ENCODE measurements at regions not wholly inside any gene's neighbourhood (a gene's known extent, or its start where the extent isn't known, plus 50 kb on each side); places are given as distances from the start of the nearest gene placed in this dataset.
"Not testable (repeated sequence)": the region's sequence is repeated elsewhere in the genome, so short reads cannot be mapped to it uniquely, and the experiment has no call there.

DNA sequence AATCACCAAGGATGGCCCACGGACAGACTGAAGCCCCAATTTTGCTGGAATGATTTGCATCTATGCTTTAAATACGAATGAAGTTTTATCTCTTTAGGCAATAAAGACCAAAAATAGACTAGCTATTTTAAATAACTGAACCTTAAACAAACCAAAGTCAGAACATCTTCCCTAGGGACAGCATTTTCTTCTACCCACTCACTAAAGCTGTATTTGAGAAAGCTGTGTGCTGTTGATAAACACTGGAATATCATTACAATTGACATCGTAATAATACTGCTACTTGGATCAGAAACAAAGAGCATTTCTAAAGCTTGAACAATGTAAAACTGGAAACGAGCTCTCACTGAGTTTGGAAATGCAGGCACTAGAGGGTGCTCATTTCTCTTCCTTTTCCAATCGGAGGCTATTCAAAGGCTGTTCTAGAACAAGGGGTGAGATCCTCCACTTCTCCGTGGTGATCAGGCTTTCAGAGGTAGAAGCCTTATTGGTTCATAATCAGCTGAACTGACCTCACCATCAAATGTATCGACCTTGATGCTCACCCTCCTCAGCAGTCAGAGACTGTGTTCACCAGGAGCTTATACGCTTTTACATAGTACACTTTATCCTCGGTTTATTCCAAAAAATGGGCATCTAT is 225.3 kb upstream of the PRSS1 start:
- no peak for DNase-seq

DNA sequence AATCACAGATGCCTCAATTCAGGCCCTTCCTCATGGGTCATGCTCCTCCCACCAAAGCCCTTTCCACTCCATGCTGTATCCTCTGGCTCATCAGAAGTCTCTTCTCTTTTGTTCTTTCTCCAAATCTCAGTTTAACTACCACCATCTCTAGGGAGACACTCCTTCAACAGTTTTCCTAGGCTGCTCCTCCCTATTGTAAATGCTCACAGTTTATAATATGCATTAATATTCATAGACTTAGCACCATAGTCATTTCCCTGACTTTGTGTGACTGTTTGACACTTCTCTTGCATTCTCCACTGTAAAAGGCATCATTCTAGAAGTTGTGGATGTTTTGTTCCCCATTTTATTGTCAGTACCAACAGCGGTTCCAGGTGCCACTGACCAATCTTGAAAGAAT is 226.5 kb upstream of the PRSS1 start:
- DNase-seq = no peak

DNA sequence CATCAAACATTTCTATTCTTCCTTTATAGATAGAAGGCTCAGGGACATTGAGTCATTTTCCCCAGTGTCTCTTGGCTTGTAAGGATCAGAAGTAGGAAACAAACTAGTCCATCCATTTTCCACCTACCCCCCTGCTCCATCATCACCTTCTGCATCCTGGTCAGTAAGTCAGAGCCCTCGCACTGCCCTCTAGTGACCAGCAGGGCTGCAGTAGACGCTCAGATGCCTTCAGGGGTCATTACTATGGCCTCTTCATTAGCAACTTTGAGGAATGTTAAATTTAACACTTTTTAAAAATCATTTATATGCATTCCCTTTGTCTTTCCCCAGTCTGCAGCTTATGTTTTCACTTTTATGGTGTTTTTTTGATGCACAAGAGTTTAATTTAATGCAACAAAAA is 228.4 kb upstream of the PRSS1 start:
- not testable (repeated sequence) for DNase-seq

DNA sequence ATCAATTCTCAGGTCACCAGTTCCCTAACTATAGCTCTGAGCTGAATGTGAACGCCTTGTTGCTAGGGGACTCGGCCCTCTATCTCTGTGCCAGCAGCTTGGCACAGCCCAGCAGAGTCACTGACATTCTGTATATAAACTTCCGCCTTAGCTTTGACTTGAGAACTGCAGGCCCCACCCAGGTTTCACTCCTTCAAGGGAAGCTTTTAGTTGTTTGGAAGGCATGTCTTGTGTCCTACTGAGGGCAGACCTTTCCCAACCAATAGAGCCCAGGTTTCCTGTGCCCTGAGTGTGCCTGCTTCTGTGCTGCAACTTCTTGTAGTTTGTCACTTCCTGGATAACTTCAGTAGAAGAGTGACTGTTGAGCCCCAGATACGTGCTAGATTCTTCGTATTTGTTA is 228.8 kb upstream of the PRSS1 start:
- not testable (repeated sequence) for DNase-seq

DNA sequence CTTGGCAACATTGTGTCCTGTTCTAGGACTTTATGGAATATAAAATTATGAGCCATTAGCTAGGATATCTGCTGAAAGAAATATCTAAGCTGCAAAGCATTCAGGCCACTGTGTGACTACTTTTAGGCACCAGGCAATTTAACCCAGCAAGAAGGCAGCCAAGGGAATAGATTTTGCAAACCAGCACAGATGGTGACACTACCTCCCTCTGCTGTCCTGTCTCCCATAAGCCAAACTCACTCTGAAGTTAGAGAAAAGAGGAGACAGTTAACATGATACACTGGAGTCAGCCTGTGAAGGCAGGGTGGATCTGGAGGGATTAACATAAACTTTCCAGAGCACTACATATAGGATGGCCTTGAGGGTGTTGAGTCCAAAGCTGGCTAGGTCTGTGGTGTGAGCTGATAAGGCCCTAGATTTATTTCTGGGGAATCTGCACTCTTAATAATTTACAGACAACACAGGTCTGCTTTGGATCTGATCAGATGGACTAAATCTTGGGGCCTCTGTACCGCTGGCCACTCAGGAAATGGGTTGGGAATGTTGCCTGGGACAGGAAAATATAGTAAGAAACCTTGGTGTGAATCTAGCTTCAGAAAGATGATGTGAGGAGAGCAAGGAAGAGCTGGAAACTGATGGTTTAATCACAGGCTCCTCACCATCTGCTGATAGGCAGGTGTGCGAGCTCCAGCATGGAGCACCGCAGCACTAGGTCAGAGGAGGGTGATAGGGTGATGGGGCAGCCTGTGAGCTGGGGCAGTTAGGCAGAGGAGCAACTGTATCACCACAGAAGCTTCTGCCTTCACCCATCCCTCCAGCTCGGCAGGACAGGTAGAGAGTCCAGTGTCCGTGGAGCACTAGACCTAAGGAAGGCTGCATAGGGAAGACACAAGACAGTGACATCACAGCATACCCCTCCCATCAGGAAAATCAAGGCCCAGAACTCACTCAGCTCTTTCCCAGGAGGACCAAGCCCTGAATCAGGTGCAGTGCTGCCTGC is 229.9 kb upstream of the PRSS1 start:
- DNase-seq = no peak

DNA sequence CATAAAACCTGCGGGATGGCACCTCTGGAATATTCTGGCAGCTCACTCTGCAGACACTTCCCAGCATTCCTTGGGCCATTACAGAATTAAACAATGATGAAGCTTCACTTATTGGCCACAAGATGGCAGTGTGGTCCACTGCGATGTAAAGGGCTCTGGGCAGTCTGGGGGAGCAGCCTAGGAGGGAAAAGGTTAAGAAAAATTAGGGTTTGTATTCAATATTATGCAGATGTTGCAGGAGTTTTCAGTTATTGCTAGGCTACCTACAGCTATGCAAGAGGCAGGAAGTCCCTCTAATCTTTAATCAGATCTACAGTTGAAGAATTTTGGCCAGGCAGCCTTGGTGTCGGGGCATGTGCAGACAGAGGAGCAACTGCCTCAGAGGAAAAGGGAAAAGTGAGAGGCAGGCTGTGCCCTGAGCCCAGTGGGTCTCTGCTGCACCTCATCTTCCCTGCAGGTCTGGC is 233.2 kb upstream of the PRSS1 start:
- DNase-seq = no peak

DNA sequence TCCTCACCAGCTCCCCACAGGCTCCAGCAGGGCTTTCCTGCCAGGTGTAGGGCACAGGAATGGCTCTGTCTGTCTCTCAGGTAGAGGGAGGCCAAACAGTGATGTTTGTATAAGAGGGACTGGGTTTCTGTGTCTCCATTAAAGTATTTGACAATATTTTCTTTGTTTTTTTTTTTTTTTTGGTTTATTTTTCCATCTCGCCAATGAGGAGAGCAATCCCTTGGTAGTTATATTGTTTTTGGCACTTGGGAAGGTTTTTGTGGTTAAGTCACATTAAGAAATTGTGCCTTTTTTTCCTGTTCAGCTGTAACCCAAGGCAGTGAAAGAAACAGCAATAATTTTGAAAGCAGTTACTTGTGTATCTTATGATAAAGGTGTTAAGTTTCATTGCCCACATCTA is 234.6 kb upstream of the PRSS1 start:
- not testable (repeated sequence) for DNase-seq

DNA sequence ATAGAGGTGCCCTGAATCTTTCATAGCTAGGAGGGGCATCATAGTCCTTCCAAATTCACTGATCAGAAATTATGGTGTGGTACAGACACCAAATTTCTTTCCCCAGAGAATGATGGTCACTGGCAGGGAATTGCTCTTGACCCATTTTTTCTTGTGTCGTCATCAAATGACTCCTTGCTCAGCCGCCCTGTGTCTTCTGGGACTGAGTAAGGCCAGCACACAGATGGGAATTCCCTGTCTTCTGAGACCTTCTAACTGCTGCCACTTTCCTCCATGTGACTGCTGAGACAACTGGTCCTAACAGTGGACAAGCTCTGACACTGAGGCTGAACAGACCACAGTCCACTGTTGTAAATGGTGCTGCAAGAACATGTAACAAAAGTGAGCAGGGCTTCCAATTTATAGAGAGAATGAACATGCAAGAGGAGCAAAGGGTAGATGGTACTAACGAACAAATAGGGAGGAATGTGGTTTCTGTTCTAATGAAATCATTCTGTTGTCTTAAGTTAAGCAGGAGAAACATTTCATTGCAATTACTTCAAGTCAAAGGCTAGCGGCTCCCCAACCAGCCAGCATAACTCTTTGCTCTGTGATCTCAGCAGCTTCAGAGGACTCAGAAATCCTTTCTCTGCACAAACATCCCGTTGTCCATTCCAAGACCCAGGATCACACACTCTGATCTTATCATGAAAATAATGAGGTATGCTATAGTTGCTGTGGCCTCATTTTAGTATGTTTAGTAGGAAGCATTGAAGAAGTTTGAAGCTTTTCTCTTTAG is 235.9 kb upstream of the PRSS1 start:
- DNase-seq = no peak

DNA sequence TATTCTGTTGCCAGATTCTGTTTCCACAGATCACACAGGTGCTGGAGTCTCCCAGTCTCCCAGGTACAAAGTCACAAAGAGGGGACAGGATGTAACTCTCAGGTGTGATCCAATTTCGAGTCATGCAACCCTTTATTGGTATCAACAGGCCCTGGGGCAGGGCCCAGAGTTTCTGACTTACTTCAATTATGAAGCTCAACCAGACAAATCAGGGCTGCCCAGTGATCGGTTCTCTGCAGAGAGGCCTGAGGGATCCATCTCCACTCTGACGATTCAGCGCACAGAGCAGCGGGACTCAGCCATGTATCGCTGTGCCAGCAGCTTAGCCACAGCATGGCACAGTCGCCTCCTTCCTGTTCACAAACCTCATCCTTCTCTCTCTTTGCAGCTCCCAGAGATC is 237.5 kb upstream of the PRSS1 start:
- no peak for DNase-seq

DNA sequence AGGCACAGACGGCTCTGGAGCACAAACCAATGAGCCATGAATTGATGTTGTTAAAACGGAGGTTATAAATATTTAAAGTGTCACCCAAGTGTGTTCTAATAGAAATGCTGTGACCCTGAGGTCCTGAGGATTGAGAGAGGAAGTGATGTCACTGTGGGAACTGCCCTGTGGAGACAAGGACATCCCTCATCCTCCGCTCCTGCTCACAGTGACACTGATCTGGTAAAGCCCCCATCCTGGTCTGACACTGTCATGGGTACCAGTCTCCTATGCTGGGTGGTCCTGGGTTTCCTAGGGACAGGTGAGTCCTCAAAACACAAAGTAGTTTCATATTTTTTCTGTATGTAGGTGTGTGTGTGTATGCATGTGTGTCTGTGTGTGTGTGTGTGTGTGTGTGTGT is 237.9 kb upstream of the PRSS1 start:
- no peak for DNase-seq

DNA sequence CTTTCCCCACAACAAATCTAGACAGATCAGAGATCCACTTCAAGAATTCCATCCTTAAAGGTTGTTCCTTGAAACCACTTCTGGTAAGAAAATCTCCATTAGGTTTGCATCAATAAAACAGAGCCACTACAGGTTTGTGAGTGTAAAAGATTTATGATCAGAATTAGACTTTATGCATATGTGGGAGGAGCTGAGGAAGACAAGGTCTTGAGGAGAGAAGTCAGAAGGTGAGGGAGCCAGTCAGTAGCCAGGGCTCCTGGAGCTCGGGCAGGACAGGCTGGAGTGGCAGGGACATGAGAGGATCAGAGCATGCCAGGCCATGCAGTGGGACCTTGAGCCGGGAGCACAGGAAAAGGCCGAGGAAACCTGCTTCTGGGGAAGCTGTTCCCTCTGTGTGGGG is 240.0 kb upstream of the PRSS1 start:
- not testable (repeated sequence) for DNase-seq

DNA sequence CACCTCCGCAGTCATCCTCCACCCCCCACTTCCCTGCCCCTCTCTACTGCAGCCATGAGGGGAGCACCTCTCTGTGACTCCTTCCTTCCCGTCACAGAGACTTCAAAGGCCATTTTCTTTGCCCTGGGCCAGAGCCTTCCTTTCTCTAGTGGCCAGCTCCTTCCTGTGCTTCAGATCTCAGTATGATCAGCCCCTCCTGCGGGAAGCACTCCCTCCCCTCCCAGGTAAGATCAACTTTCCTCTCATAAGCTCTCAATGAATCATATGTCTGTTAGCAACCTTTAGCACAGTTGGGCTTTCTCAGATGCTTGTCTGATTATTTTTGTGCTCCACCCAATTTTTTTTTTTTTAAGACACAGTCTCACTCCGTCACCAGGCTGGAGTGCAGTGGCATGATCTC is 241.0 kb upstream of the PRSS1 start:
- DNase-seq = no peak

DNA sequence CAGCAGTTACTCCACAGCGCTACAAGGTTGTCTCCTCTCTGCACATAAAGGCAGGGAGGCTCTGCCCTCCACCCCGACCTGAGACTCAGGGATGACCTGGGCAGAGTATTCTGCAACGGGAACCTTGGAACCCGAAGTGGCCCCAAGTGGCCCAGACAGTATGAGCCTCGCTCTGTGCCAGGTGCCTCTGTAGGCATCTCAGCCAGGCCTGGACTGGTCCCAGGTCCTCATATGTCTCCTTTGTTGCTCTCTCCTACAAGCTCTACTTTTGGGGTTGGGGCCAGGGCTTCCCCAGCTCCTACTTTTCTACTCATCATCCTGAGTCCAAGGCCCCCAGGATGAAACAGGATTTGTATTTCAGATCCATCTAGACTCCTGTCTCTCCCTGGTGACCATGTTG is 241.5 kb upstream of the PRSS1 start:
- DNase-seq = no peak

DNA sequence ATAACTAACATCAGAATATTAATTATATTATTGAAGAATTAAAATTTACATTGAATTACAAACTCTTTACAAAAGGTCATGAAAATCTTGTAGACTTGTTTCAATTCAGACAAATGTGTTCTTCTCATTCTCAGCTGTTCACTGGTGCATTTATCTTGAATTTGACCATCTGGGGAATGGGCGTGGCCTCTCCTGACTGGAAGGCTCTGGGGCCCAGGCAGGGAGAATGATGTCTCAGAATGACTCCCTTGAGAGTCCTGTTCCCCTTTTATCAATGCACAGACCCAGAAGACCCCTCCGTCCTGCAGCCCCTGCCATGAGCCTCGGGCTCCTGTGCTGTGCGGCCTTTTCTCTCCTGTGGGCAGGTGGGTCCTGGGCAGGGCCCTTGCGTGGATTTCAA is 242.2 kb upstream of the PRSS1 start:
- DNase-seq = not testable (repeated sequence)

DNA sequence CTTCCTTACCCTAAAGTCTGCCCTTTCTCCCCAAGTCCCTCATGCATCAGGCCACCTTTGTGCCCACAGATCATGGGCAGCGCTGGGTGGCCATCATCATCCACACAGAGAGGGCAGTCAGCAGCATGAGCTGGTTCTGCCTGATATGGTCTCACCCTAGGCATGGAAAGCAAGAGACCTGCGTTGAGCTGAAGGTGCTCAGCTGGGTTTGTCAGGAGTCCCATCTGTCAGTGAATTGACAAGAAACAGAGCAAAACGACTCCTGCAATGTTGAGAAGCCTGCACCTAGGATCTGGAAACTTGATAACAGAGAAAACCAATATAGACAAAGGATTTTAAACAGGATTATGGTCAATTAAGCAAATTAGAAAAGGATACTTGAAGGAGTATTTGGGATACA is 242.7 kb upstream of the PRSS1 start:
- DNase-seq = no peak

DNA sequence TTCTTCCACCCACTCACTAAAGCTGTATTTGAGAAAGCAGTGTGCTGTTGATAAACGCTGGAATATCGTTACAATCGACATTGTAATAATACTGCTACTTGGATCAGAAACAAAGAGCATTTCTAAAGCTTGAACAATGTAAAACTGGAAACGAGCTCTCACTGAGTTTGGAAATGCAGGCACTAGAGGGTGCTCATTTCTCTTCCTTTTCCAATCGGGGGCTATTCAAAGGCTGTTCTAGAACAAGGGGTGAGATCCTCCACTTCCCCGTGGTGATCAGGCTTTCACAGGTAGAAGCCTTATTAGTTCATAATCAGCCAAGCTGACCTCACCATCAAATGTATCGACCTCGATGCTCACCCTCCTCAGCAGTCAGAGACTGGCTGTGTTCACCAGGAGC is 245.3 kb upstream of the PRSS1 start:
- not testable (repeated sequence) for DNase-seq

DNA sequence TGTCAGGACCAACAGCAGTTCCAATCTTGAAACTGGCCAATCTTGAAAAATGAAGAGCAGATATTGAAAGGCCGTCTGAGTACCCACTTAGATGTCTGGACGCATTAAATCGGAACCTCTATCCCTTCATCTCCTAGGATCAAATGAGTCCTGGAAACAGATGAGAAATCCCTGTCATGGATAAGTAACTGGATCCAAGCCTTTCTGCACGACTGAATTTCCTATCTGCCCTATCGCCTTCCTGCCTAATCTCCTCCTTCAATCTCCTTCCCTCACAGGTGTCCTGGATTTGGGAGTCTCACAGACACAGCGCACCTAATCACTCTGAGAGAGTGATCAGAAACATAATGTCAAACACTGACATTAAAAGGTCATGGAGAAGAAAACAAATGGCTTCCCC is 245.2 kb upstream of the PRSS58 start:
- DNase-seq = no peak

DNA sequence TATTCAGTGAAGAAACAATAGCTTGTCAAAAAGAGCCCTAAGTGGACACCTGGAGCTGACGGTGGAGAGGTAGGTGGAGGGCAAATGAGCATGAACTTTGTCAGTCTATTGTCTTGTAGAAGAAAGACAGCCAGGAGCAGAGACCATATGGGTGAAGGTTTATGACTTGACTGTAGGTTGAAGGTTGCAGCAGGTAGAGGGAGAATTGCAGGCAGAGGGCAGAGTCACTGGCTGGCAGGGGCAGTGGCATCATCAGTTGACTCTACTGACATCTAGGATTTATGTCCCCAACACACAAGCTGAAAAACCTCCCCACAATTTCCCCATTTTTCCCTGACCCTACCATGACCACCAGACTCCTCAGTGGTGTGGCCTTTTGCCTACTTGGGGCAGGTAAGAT is 243.6 kb upstream of the PRSS58 start:
- DNase-seq = no peak

DNA sequence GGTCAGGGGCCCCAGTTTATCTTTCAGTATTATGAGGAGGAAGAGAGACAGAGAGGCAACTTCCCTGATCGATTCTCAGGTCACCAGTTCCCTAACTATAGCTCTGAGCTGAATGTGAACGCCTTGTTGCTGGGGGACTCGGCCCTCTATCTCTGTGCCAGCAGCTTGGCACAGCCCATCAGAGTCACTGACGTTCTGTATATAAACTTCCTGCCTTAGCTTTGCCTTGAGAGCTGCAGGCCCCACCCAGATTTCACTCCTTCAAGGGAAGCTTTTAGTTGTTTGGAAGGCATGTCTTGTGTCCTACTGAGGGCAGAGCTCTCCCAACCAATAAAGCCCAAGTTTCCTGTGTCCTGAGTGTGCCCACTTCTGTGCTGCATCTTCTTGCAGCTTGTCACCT is 242.5 kb upstream of the PRSS58 start:
- no peak for DNase-seq

DNA sequence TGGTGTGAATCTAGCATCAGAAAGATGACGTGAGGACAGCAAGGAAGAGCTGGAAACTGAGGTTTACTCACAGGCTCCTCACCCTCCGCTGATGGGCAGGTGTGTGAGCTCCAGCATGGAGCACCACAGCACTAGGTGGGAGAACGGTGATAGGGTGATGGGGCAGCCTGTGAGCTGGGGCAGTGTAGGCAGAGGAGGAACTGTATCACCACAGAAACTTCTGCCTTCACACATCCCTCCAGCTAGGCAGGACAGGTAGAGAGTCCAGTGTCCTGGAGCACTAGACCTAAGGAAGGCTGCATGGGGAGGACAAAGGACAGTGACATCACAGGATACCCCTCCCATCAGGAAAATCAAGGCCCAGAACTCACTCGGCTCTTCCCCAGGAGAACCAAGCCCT is 241.8 kb upstream of the PRSS58 start:
- DNase-seq = no peak

DNA sequence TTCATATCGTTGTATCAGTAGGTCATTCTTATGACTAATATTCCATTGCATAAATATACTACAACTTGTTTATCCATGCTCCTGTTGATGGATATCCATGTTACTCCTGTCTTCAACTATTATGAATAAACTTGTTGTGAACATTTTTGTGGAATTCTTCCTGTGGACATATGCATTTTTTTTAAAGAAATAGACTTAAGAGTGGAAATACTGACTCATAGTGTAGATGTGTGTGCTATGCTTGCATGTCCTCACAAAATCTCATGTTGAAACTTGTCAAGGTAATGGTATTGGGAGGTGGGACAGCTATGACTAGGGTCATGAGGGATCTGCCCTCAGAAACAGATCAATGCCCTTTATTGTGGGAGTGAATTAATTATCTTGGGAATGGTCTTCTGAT is 240.5 kb upstream of the PRSS58 start:
- DNase-seq = no peak

DNA sequence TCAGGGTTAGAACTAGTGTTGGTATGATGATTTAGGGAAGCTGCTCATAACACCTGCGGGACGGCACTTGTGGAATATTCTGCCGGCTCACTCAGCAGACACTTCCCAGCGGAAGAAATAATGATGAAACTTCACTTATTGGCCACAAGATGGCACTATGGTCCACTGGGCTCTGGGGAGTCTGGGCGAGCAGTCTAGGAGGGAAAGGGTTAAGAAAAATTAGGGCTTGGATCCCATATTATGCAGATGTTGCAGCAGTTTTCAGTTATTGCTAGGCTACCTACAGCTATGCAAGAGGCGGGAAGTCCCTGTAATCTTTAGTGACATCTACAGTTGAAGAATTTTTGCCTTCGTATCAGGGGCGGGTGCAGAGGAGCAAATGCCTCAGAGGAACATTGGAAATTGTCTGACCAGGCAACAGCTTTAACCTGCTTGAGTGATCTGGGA is 238.7 kb upstream of the PRSS58 start:
- DNase-seq = no peak

DNA sequence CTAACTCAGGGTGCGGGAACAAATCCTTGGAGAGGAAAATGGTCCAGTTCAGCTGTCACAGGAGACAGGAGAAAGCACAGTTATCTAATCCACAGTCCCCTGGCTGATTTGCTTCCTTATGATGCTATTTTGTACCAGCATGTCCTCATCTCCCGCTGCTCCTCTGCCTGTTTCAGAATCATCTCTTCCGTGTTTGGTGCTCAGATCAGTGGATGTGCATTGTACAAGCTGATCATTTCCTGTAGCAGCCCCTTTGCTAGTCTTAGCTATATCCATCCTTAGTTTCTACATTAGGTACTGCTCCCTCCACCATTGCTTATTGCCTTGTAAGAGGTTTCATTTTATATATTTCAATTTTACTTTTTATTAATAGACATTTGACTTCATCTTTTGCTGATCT is 238.0 kb upstream of the PRSS58 start:
- not testable (repeated sequence) for DNase-seq

Measured in NCI-H2029 (cell line).